Fibroblast of peridontal ligament (primary cell): ENCODE measurements at regions not wholly inside any gene's neighbourhood (a gene's known extent, or its start where the extent isn't known, plus 50 kb on each side); places are given as distances from the start of the nearest gene placed in this dataset.
"Not testable (repeated sequence)": the region's sequence is repeated elsewhere in the genome, so short reads cannot be mapped to it uniquely, and the experiment has no call there.

ENCODE experiments used
- DNase-seq: peaks from one replicate; pipeline ENCODE4 v3.0.0-alpha.2; 2010; ENCODE audit errors: extremely low read depth

- DNase-seq = no peak
Observed at GRCh38 chr15:37416103-37416502, 315.8 kb upstream of the MEIS2 start.

GRCh38 chr15:37425541-37425940 lies 325.2 kb upstream of the MEIS2 start:
- DNase-seq = no peak

- not testable (repeated sequence) for DNase-seq
Observed at GRCh38 chr15:37427393-37427792, 327.0 kb upstream of the MEIS2 start.

GRCh38 chr15:37446921-37447320 lies 346.6 kb upstream of the MEIS2 start:
- no peak for DNase-seq

- no peak for DNase-seq
Observed at GRCh38 chr15:37452498-37452897, 352.1 kb upstream of the MEIS2 start.

DNA sequence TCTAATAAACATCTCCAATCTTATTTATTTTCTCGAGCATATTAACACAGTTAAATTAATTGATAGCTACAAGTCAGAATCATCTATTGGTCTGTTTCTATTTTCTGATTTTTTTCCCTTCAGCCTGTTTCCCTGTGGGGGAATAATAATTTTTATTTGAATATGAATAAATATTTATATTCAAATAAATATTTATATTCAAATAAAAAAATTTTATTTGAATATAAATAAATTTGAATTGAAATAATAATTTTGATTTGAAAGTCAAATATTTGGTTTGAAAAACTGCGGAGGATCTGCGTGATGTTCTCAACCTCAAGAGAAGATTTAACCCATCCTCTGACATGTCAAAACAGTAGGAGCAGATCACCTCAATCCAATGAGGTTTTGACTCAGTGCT lies 380.1 kb upstream of the MEIS2 start:
- DNase-seq = no peak

- DNase-seq = no peak
Observed at GRCh38 chr15:37481126-37481525, 380.8 kb upstream of the MEIS2 start.

- no peak for DNase-seq
Observed at GRCh38 chr15:37483779-37484178, 383.4 kb upstream of the MEIS2 start.

- no peak for DNase-seq
Observed at GRCh38 chr15:37485056-37485455, 384.7 kb upstream of the MEIS2 start.

- no peak for DNase-seq
Observed at GRCh38 chr15:37490707-37491106, 390.4 kb upstream of the MEIS2 start.

- no peak for DNase-seq
Observed at GRCh38 chr15:37516621-37517020, 416.3 kb upstream of the MEIS2 start.

DNA sequence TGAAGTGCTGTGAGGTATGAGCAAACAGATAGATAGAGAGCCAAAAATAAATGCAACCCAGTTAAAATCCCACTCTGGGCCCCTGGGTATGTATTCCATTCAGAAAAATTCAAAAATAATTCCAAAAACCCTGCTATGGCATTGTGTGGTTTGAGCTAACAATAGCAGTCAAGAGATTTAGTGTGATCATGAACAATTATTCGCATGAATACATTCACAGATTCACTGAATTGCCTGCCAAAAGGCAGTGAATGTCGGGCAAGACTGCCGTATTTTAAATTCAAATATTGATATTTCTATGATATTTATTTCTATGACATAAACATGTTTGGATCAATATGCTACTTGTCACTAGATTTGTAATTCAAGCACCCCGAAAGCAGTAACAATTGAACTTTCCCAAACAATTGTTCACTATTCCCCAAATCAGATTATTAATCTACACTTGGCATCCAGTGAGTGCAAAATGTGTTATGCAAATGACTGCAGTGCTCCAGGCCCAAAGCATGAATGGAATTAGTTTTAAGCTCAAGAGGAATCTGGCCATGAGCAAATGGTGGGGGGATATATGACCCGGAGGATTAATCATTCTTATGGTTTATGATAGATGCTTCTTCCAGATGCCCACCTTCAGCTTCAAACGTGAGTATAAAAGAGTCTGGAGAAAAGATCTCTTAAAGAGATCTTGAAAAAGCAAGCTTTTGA lies 417.0 kb upstream of the MEIS2 start:
- DNase-seq = no peak

DNA sequence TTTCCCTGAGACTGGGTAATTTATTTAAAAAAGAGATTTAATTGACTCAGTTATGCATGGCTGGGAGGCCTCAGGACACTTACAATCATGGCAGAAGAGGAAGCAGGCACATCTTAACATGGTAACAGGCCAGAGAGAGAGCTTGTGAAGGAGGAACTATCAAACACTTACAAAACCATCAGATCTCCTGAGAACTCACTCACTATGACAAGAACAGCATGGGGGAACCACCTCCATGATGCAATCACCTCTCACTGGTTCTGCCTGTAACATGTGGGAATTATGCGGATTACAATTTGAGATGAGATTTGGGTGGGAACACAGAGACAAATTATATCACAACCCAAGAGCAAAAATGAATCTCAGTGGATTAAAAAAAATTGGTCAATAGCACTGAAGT lies 416.0 kb upstream of the TMCO5A start:
- DNase-seq = no peak

DNA sequence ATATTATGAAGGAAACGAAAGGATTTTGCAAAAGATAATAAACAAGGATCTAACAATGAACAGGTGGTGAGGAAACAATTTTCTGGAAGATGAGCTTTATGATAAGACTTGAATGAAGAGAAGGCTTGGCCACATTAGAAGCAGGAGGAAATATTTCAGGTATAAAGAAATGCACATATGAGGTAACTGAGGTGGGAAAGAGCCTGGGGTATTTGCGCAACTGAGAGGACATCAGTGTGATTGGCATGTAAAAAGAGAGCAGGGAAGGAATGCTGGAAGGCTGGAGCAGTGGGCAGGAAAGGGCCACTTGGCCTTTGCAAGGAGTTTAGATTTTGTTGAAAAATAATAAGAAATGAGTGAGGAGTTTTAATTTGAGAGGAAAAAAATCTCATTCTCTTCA lies 414.4 kb upstream of the TMCO5A start:
- no peak for DNase-seq

DNA sequence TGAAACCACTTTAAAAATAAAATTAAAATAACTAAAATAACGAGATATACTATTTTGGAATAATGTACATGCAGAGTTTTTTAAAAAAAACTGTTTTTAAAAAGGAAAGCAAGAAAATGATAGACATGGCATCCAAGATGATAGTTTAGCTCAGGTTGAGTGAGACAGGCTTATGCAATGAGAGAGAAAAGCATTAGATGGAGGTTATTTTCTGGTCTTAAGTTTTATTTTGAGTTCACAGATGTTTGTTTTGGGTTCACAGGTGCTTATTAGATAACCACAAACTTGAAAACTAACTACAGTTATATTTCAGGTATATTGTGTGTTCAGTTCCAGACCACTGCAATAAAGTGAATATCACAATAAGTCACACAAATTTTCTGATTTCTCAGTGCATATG lies 413.6 kb upstream of the TMCO5A start:
- no peak for DNase-seq

DNA sequence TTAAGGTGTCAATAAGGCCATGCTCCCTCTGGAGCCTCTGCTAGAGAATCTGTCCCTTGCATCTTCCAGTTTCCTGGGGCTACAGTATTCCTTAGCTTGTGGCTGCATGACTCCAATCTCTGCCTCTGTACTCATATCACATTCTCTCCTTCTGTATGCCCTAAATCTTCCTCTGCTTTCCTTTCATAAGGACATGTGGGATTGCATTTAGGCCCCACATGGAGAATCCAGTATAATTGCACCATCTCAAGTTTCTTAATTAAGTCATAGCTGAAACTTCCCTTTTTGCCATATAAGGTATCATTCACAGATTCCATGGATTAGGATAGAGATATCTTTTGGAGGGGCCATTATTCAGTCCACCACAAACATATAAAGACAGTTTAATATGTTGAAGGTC lies 409.8 kb upstream of the TMCO5A start:
- no peak for DNase-seq

DNA sequence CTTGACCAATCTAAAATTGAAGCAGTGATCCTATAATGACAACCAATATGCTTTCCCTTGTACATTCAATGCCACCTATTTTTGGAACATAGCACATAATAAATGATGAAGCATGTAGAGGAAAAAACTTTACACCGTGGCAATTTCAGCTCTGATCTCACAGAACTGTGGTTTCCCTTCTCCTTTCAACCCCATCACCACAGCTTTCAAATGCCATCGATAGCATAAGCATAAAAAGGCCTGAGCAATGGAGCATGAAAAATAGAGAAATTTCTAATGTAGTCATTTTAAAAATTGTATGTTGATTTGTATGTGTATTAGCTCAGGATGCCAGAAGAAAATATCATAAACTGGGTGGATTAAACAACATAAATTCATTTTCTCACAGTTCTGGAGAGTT lies 406.0 kb upstream of the TMCO5A start:
- no peak for DNase-seq

DNA sequence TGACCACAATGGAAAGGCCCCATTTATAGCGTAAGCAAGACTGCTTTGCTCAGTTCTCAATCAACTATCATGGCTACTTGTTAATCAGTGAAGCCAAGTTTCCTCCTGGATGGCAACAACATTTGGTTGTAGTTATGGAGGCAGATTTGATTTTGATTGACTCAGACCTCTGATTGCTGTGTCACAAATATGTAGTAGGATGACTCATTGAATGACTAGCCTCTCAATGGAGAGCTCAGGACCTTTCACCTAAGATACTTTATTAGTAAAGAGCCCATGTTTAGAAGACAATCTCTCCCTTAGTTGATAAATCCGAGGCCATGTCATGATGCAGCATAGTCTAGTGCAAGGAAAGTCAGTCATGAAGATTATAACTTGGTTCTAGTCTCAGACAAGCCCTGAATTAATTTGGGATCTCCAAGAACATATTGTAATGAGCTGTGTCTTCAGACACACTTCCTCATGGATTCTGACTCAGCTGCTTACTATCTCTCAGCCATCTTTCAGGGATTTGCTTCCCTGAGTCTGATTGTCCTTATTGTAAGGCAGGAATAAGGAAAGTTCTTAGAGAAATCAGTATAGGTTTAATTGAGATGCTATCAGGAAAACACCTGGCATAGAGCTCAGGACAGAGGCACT lies 397.4 kb upstream of the TMCO5A start:
- DNase-seq = no peak

- DNase-seq = no peak
Observed at GRCh38 chr15:37537802-37538201, 396.6 kb upstream of the TMCO5A start.

DNA sequence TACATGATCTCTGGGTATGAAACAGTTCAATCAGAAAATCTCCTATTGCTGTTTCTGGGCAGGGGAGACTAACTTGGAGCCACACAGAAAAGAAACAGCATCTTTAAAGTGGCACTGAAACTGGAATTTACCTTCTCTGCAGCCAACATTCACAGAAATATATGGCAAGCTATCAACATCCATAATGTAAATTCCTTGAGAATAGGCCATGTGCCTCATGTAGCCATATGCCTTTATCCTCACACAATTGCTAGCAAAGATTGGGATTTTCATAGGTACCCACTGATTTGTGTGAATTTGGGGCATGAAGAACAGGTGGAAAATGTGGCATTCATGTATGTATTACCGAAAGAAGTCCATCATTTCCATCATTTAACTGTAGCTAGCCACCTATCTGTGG lies 386.3 kb upstream of the TMCO5A start:
- DNase-seq = no peak

DNA sequence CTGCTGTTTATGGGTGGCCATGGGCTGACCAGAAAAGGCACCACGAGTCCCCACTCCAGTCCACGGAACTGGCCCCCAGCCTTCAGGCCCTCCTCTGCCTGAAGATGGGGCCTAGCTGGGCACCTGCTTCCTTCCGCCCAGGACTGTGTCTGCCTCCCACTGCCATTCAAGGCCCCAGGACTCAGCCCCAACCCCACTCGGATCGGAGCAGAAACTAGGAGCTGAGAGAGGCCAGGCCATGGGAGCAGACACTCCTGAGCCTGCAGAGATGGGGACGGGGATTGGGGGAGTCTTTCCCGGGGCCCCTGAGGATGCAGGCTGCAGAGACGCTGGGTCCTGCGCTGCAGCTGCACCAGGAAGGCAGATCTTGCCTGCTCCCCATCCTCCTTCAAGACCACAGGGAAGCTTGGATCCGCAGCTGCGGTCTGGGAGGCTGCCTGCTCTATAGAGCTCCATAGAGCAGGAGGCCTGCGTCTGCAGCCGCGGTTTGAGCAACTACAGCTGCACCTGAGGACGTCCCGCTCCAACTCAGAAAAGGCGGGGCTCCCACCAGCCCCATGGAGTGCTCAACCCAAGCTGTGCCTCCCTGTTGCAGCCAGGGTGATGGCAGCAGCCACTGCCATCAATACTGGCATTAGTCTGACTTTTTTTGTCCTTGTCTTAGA lies 383.9 kb upstream of the TMCO5A start:
- DNase-seq = no peak

DNA sequence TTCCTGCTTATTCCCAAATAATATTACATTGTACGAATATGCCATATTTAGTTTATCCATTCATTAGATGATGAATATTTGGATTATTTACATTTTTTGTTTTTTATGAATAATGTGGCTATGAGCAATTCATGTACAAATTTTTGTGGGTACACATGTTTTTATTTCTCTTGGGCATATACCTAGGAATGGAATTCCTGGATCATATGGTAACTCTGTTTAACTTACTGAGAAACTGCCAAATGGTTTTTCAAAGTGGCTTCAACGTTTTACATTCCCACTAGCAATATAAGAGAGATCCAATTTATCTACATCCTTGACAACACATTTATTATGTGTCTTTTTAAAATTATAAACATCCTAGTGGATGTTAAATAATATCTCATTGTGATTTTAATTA lies 362.0 kb upstream of the TMCO5A start:
- no peak for DNase-seq

DNA sequence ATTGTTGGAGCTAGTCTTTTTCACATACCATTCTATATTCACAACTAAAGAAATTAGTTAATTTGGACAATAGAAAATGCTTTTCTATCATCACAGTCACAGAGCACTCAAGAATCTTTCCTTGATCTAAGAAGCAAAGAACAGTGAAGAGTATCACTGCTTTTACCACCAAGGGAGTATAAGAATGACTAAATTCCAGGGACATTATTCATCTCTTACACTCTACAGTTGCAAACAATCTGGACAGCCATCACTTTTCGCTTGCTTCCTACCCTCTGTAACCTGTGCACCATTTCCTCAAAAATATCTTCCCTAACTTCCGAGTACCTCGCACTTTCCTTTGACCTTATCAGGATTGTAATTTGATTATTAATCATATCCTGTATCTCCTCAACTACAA lies 359.5 kb upstream of the TMCO5A start:
- no peak for DNase-seq
